ENCODE measurements at regions not wholly inside any gene's neighbourhood (a gene's known extent, or its start where the extent isn't known, plus 50 kb on each side); places are given as distances from the start of the nearest gene placed in this dataset.

DNA sequence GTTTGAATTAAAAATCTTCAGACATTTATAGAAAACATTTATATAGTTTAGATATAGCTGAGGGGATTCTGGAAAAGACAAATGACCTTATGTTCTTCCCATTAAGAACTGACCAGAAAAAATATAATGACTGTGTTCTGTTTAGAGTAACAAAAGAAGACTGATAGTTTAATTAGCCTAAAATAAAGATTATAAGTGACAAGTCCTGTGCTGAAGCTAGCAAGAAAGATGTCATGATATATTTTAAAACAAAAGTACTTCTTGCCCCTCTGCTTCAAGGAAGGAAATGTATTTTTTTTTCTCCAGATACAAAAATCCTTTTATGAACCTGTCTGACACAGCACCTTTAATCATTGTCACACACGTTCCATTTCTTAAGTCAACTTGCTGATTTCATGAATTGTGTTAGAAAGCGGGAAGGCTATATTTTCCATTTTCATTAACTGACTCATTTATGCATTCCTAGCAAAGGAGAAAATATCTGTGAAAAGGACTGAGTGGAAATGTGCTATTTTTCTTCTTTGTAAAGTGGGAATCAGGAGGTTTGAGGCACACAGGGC, 690.7 kb upstream of the GOT2 start (continued):
- TF ChIP-seq, protein P1, sequence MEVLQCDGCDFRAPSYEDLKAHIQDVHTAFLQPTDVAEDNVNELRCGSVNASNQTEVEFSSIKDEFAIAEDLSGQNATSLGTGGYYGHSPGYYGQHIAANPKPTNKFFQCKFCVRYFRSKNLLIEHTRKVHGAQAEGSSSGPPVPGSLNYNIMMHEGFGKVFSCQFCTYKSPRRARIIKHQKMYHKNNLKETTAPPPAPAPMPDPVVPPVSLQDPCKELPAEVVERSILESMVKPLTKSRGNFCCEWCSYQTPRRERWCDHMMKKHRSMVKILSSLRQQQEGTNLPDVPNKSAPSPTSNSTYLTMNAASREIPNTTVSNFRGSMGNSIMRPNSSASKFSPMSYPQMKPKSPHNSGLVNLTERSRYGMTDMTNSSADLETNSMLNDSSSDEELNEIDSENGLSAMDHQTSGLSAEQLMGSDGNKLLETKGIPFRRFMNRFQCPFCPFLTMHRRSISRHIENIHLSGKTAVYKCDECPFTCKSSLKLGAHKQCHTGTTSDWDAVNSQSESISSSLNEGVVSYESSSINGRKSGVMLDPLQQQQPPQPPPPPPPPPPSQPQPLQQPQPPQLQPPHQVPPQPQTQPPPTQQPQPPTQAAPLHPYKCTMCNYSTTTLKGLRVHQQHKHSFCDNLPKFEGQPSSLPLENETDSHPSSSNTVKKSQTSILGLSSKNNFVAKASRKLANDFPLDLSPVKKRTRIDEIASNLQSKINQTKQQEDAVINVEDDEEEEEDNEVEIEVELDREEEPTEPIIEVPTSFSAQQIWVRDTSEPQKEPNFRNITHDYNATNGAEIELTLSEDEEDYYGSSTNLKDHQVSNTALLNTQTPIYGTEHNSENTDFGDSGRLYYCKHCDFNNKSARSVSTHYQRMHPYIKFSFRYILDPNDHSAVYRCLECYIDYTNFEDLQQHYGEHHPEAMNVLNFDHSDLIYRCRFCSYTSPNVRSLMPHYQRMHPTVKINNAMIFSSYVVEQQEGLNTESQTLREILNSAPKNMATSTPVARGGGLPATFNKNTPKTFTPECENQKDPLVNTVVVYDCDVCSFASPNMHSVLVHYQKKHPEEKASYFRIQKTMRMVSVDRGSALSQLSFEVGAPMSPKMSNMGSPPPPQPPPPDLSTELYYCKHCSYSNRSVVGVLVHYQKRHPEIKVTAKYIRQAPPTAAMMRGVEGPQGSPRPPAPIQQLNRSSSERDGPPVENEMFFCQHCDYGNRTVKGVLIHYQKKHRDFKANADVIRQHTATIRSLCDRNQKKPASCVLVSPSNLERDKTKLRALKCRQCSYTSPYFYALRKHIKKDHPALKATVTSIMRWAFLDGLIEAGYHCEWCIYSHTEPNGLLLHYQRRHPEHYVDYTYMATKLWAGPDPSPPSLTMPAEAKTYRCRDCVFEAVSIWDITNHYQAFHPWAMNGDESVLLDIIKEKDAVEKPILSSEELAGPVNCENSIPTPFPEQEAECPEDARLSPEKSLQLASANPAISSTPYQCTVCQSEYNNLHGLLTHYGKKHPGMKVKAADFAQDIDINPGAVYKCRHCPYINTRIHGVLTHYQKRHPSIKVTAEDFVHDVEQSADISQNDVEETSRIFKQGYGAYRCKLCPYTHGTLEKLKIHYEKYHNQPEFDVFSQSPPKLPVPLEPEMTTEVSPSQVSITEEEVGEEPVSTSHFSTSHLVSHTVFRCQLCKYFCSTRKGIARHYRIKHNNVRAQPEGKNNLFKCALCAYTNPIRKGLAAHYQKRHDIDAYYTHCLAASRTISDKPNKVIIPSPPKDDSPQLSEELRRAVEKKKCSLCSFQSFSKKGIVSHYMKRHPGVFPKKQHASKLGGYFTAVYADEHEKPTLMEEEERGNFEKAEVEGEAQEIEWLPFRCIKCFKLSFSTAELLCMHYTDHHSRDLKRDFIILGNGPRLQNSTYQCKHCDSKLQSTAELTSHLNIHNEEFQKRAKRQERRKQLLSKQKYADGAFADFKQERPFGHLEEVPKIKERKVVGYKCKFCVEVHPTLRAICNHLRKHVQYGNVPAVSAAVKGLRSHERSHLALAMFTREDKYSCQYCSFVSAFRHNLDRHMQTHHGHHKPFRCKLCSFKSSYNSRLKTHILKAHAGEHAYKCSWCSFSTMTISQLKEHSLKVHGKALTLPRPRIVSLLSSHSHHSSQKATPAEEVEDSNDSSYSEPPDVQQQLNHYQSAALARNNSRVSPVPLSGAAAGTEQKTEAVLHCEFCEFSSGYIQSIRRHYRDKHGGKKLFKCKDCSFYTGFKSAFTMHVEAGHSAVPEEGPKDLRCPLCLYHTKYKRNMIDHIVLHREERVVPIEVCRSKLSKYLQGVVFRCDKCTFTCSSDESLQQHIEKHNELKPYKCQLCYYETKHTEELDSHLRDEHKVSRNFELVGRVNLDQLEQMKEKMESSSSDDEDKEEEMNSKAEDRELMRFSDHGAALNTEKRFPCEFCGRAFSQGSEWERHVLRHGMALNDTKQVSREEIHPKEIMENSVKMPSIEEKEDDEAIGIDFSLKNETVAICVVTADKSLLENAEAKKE (CRISPR knock-in tag; IDR thresholded peaks at IDR 0.05) = no peak

DNA sequence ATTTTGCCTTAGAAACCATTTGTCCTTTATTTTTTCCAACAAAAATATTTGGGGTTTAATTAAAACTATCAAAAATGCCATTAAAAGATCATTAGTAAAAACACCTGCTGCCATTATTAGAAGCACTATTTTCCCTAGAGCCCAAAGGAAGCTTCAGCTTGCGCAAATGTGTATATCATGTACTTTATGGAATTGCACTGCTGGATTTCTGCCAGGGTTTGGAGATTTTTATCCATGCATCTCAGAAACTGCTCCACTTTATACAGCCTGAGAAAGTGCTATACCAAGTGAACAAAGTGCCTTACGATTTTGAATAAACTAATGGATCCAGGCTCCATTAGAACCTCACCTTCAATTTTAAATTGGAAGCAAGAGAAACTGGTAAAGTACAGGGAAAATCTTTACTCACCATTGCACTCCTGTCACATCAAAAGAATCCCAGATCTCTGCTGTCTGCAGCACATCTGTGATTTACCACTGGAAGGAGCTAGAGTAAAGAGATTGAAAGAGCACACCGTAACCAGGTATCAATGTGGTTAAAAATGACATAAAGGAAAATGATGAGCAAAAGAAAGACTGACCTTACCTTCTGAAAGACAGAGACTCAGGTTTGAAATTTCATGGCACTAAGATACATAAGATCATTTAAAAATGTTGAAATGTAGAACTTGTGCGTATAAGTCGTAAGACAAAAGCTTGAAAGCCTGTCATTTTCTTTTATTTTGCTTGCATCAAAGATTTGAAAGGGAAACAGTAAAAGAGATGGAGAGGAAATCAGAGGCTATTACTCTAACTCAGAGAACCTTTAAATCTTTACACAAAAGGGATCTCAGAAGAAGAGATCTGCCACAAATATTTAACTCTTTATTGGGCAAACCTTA, 678.1 kb upstream of the GOT2 start:
- no peaks in the 10 kb centered on the region for H3K9me2 ChIP-seq (ENCODE audit: insufficient read depth)
- H3K4me1 ChIP-seq (ENCODE audit: insufficient read depth) = no peaks in the 10 kb centered on the region
- no peaks in the 10 kb centered on the region for H3F3A ChIP-seq (replicated peaks; ENCODE audit: low read depth)
- peak; percentile 66 for ATAC-seq
- Mint-ChIP-seq H3K36me3 (ENCODE audit: low read depth) (no peaks in the 10 kb centered on the region), H3K4me1 (no peaks in the 10 kb centered on the region), H3K9me3 (no peaks in the 10 kb centered on the region), H3K27ac (no peak overlapping the region), H3K4me3 (no peak overlapping the region), H3K27me3 (ENCODE audit: insufficient read depth, low read depth, poor library complexity) (no peaks in the 10 kb centered on the region)
- H3K79me2 ChIP-seq (replicated peaks; ENCODE audit: insufficient read depth) = no peaks in the 10 kb centered on the region
- no peaks in the 10 kb centered on the region for H4K20me1 ChIP-seq (replicated peaks; ENCODE audit: insufficient read depth)
- H3K36me3 ChIP-seq (ENCODE audit: insufficient read depth) = no peaks in the 10 kb centered on the region
- no peaks in the 10 kb centered on the region for H3K27me3 ChIP-seq (ENCODE audit: insufficient read depth)
- H2AFZ ChIP-seq = no peak overlapping the region
- H3K4me2 ChIP-seq = no peak overlapping the region
- H3K4me3 ChIP-seq = no peak overlapping the region
- TF ChIP-seq POLR2AphosphoS5 (IDR thresholded peaks at IDR 0.05; ENCODE audit: low read depth) = no peak
- TF ChIP-seq, protein P2, sequence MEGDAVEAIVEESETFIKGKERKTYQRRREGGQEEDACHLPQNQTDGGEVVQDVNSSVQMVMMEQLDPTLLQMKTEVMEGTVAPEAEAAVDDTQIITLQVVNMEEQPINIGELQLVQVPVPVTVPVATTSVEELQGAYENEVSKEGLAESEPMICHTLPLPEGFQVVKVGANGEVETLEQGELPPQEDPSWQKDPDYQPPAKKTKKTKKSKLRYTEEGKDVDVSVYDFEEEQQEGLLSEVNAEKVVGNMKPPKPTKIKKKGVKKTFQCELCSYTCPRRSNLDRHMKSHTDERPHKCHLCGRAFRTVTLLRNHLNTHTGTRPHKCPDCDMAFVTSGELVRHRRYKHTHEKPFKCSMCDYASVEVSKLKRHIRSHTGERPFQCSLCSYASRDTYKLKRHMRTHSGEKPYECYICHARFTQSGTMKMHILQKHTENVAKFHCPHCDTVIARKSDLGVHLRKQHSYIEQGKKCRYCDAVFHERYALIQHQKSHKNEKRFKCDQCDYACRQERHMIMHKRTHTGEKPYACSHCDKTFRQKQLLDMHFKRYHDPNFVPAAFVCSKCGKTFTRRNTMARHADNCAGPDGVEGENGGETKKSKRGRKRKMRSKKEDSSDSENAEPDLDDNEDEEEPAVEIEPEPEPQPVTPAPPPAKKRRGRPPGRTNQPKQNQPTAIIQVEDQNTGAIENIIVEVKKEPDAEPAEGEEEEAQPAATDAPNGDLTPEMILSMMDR (conservative IDR thresholded peaks at IDR 0.05; ENCODE audit: low read depth in 2 of 2) = peak; percentile 78 to 80
- H3K27ac ChIP-seq (ENCODE audit: low read depth) = no peak overlapping the region
- peak; percentile 56 for DNase-seq (ENCODE audit: low spot score)
